MM.1S (cell line): ENCODE measurements at regions not wholly inside any gene's neighbourhood (a gene's known extent, or its start where the extent isn't known, plus 50 kb on each side); places are given as distances from the start of the nearest gene placed in this dataset.
A peak's percentile ranks its signal among the peaks of the same experiment; 100 is the strongest.

Source experiments
- DNase-seq: peaks from one replicate; pipeline ENCODE4 v3.0.0-alpha.2; 2015
- H2AFZ ChIP-seq: fragments of 300-600 bp; sonication (generic); 2 replicates; pipeline ENCODE4 v1.6.0; 2016; ENCODE audit warnings: antibody characterized with exemption, low read length
- H3F3A ChIP-seq: fragments of 300-600 bp; sonication (generic); 2 replicates; pipeline ENCODE4 v1.6.1; 2016; ENCODE audit warnings: mild to moderate bottlenecking, antibody characterized with exemption, low read length, moderate library complexity, mixed read lengths; ENCODE audit not compliant: insufficient read depth
- H3K27ac ChIP-seq: fragments of 300-600 bp; sonication (generic); 2 replicates; pipeline ENCODE4 v1.5.1; 2016; ENCODE audit warnings: mild to moderate bottlenecking, low read length
- H3K27me3 ChIP-seq: fragments of 300-600 bp; sonication (generic); replicated peaks from 2 replicates; pipeline ENCODE4 v1.6.0; 2016; ENCODE audit warnings: low read length; ENCODE audit not compliant: insufficient read depth
- H3K36me3 ChIP-seq: fragments of 300-600 bp; sonication (generic); replicated peaks from 2 replicates; pipeline ENCODE4 v1.6.1; 2016; ENCODE audit warnings: mild to moderate bottlenecking, low read length, mixed read lengths; ENCODE audit not compliant: insufficient read depth
- H3K4me1 ChIP-seq: fragments of 300-600 bp; sonication (generic); 2 replicates; pipeline ENCODE4 v1.6.1; 2016; ENCODE audit warnings: low read length, mixed read lengths
- H3K4me2 ChIP-seq: fragments of 300-600 bp; sonication (generic); 2 replicates; pipeline ENCODE4 v1.6.0; 2016; ENCODE audit warnings: low read depth, low read length
- H3K4me3 ChIP-seq: fragments of 300-600 bp; sonication (generic); 2 replicates; pipeline ENCODE4 v1.5.1; 2016; ENCODE audit warnings: low read length, mixed read lengths
- H3K79me2 ChIP-seq: fragments of 300-600 bp; sonication (generic); 2 replicates; pipeline ENCODE4 v1.6.1; 2016; ENCODE audit warnings: mixed run types, low read length, mixed read lengths
- H3K9ac ChIP-seq: fragments of 300-600 bp; sonication (generic); 2 replicates; pipeline ENCODE4 v1.6.1; 2016; ENCODE audit warnings: low read length, mixed read lengths
- H3K9me2 ChIP-seq: fragments of 300-600 bp; sonication (generic); replicated peaks from 2 replicates; pipeline ENCODE4 v1.6.1; 2016; ENCODE audit warnings: mild to moderate bottlenecking, low read length, mixed read lengths; ENCODE audit not compliant: insufficient read depth
- H3K9me3 ChIP-seq: fragments of 300-600 bp; sonication (generic); replicated peaks from 2 replicates; pipeline ENCODE4 v1.6.1; 2016; ENCODE audit warnings: mild to moderate bottlenecking, low read length, mixed read lengths; ENCODE audit not compliant: insufficient read depth
- H4K20me1 ChIP-seq: fragments of 300-600 bp; sonication (generic); 2 replicates; pipeline ENCODE4 v1.6.1; 2016; ENCODE audit warnings: mild to moderate bottlenecking, low read length, moderate library complexity, mixed read lengths; ENCODE audit not compliant: insufficient read depth
- EZH2 ChIP-seq: fragments of 300-600 bp; sonication (generic); optimal IDR thresholded peaks from 2 replicates; pipeline ENCODE3; 2017; ENCODE audit warnings: low read depth, mild to moderate bottlenecking, antibody characterized with exemption, low read length, mixed read lengths
- EZH2phosphoT487 ChIP-seq: fragments of 300-600 bp; sonication (generic); IDR thresholded peaks from 2 replicates; pipeline ENCODE4 v1.6.1; 2018; ENCODE audit warnings: antibody characterized with exemption, low read length
- TF ChIP-seq, protein P1 (sequence below): fragments of 300-600 bp; sonication (generic); IDR thresholded peaks from 2 replicates; pipeline ENCODE4 v1.5.1; 2016; ENCODE audit warnings: antibody characterized with exemption, low read length, mixed read lengths

DNA sequence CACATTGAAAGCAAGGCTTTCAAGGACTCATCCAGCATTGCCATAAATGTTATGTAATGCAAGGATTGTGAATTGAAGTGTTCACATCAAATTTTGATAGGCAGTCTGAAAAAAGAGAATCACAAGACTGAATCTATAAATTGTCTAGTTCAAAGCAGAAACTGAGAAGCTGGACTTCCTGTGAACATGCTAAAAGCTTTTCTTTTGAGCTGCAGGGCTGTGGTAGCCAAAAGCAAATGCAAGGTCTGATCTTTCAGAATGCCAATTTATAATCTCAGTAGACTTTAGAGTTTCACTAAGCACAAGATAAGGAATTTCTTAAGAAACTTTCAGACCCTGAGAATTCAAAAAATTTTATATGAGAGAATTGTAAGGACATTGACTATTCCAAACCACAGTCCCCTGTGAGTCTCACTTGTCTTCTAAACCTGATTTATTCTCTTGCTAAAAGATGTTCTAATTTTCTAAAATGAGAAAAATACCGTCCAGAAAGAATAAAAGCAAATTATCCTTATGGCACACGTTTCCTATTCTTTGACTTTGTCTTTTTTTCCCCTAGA is 1700.3 kb downstream of the OTOL1 start:
- no peaks in the 10 kb centered on the region for H4K20me1 ChIP-seq
- H3K9me3 ChIP-seq: no peaks in the 10 kb centered on the region
- TF ChIP-seq EZH2 (no peak), EZH2phosphoT487 (no peak)
- TF ChIP-seq, protein P1, sequence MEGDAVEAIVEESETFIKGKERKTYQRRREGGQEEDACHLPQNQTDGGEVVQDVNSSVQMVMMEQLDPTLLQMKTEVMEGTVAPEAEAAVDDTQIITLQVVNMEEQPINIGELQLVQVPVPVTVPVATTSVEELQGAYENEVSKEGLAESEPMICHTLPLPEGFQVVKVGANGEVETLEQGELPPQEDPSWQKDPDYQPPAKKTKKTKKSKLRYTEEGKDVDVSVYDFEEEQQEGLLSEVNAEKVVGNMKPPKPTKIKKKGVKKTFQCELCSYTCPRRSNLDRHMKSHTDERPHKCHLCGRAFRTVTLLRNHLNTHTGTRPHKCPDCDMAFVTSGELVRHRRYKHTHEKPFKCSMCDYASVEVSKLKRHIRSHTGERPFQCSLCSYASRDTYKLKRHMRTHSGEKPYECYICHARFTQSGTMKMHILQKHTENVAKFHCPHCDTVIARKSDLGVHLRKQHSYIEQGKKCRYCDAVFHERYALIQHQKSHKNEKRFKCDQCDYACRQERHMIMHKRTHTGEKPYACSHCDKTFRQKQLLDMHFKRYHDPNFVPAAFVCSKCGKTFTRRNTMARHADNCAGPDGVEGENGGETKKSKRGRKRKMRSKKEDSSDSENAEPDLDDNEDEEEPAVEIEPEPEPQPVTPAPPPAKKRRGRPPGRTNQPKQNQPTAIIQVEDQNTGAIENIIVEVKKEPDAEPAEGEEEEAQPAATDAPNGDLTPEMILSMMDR: no peak
- no peaks in the 10 kb centered on the region for H3K9me2 ChIP-seq
- no peaks in the 10 kb centered on the region for H3F3A ChIP-seq
- peak; percentile 74 for DNase-seq
- peak overlapping the region; percentile 22; the same call in 1 of the 2 replicates for H3K27ac ChIP-seq
- no peak overlapping the region for H2AFZ ChIP-seq
- H3K27me3 ChIP-seq: no peaks in the 10 kb centered on the region
- H3K4me1 ChIP-seq: peaks cover 11% of the 10 kb centered on the region
- no peak overlapping the region for H3K4me3 ChIP-seq
- no peaks in the 10 kb centered on the region for H3K79me2 ChIP-seq
- no peaks in the 10 kb centered on the region for H3K36me3 ChIP-seq
- no peak overlapping the region for H3K9ac ChIP-seq
- peak overlapping the region; percentile 10; the same call in 1 of the 2 replicates for H3K4me2 ChIP-seq

DNA sequence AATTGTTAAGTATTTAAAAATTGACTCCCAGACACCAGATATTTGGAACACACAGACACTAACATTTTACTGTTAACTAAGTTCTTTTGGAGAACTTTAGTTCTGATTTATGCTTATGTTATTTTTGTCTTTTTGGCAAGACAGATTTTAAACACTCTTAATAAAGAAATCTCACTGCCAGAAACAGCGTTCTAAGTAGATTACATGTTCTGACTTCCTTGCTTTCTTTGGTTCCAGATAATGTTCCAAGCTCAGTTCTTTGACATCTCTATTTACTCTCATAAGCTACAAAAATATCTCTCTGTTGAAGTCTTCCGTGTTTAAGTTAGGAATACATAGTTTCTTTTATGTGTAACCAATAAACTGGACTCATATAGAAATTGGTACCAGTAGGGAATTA is 1699.6 kb downstream of the OTOL1 start:
- H3K79me2 ChIP-seq: no peaks in the 10 kb centered on the region
- H4K20me1 ChIP-seq: no peaks in the 10 kb centered on the region
- no peak overlapping the region for H3K4me3 ChIP-seq
- H3K36me3 ChIP-seq: no peaks in the 10 kb centered on the region
- no peak for DNase-seq
- TF ChIP-seq EZH2phosphoT487: no peak
- no peak for TF ChIP-seq EZH2
- TF ChIP-seq, protein P1: no peak
- no peak overlapping the region for H3K9ac ChIP-seq
- H2AFZ ChIP-seq: no peak overlapping the region
- no peak overlapping the region for H3K27ac ChIP-seq
- peaks cover 11% of the 10 kb centered on the region for H3K4me1 ChIP-seq
- no peaks in the 10 kb centered on the region for H3K9me2 ChIP-seq
- no peaks in the 10 kb centered on the region for H3F3A ChIP-seq
- peak overlapping the region; percentile 10; the same call in 1 of the 2 replicates for H3K4me2 ChIP-seq
- no peaks in the 10 kb centered on the region for H3K27me3 ChIP-seq
- H3K9me3 ChIP-seq: no peaks in the 10 kb centered on the region

DNA sequence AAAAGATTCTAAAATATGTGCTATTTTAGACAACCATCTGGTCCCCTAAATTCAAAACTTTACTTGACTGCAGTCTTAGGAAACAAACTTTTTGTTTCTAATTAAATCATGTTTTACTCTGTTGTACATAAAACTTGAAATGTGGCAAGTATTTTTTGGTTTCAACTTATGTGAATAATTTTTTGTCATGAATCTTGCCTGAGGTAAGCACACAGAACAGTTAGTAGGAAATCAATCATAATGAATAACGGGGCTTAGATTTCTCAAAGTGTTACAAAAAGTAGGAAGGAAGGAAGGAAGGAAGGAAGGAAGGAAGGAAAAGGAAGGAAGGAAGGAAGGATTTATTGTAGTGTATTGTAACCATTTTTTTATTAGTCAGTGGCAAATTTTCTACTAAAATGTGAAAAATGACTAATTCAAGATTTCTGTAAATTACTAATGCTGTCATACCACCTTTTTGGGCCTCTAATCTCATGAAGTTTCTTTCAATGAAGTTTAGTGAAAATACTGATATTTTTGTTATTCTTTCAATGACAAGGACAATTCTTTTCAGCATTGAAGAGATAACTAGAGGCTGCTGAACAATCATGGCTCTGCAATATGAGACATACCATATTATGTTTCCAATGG is 1689.2 kb downstream of the OTOL1 start:
- H3K4me1 ChIP-seq: no peaks in the 10 kb centered on the region
- no peak overlapping the region for H3K4me3 ChIP-seq
- TF ChIP-seq, protein P1: no peak
- no peak for TF ChIP-seq EZH2phosphoT487
- TF ChIP-seq EZH2: no peak
- H3K9ac ChIP-seq: no peak overlapping the region
- H3K9me3 ChIP-seq: no peaks in the 10 kb centered on the region
- DNase-seq: no peak
- H3K27me3 ChIP-seq: no peaks in the 10 kb centered on the region
- H3F3A ChIP-seq: no peaks in the 10 kb centered on the region
- H2AFZ ChIP-seq: no peak overlapping the region
- H4K20me1 ChIP-seq: no peaks in the 10 kb centered on the region
- no peak overlapping the region for H3K27ac ChIP-seq
- H3K36me3 ChIP-seq: no peaks in the 10 kb centered on the region
- H3K9me2 ChIP-seq: no peaks in the 10 kb centered on the region
- H3K79me2 ChIP-seq: no peaks in the 10 kb centered on the region
- no peak overlapping the region for H3K4me2 ChIP-seq
